ENCODE measurements at regions not wholly inside any gene's neighbourhood (a gene's known extent, or its start where the extent isn't known, plus 50 kb on each side); places are given as distances from the start of the nearest gene placed in this dataset.

- no peak overlapping the region for H3K4me3 ChIP-seq (ENCODE audit: low read depth, low read length)
- peak; percentile 67 for DNase-seq (ENCODE audit: low read depth)
- TF ChIP-seq CTCF (conservative IDR thresholded peaks at IDR 0.05; ENCODE audit: low read depth, low read length), result no peak
Measured at GRCh38 chr15:31262901-31263671, 63.5 kb upstream of the KLF13 start.

- TF ChIP-seq CTCF (conservative IDR thresholded peaks at IDR 0.05; ENCODE audit: low read depth, low read length), result no peak
- no peak overlapping the region for H3K4me3 ChIP-seq (ENCODE audit: low read depth, low read length)
- DNase-seq (ENCODE audit: low read depth), result no peak
Measured at GRCh38 chr15:31263751-31264558, 62.7 kb upstream of the KLF13 start.

GRCh38 chr15:31264559-31265089 lies 62.0 kb upstream of the KLF13 start:
- no peak for TF ChIP-seq CTCF (conservative IDR thresholded peaks at IDR 0.05; ENCODE audit: low read depth, low read length)
- no peak for DNase-seq (ENCODE audit: low read depth)
- H3K4me3 ChIP-seq (ENCODE audit: low read depth, low read length), result no peak overlapping the region

- H3K4me3 ChIP-seq (ENCODE audit: low read depth, low read length), result no peak overlapping the region
- TF ChIP-seq CTCF (conservative IDR thresholded peaks at IDR 0.05; ENCODE audit: low read depth, low read length), result no peak
- DNase-seq (ENCODE audit: low read depth), result no peak
Measured at GRCh38 chr15:31265090-31265870, 61.4 kb upstream of the KLF13 start.

GRCh38 chr15:31265871-31266711 lies 60.5 kb upstream of the KLF13 start:
- DNase-seq (ENCODE audit: low read depth), result peak; percentile 54
- TF ChIP-seq CTCF (conservative IDR thresholded peaks at IDR 0.05; ENCODE audit: low read depth, low read length), result no peak
- no peak overlapping the region for H3K4me3 ChIP-seq (ENCODE audit: low read depth, low read length)

GRCh38 chr15:31266712-31267111 lies 59.9 kb upstream of the KLF13 start:
- no peak for DNase-seq (ENCODE audit: low read depth)
- no peak overlapping the region for H3K4me3 ChIP-seq (ENCODE audit: low read depth, low read length)
- no peak for TF ChIP-seq CTCF (conservative IDR thresholded peaks at IDR 0.05; ENCODE audit: low read depth, low read length)

Measured in choroid plexus epithelial cell (primary cell).